ENCODE measurements at regions not wholly inside any gene's neighbourhood (a gene's known extent, or its start where the extent isn't known, plus 50 kb on each side); places are given as distances from the start of the nearest gene placed in this dataset.

GRCh38 chr5:156201788-156202403 lies 125.1 kb upstream of the SGCD start:
- TF ChIP-seq POLR2AphosphoS5 (IDR thresholded peaks at IDR 0.05; ENCODE audit: low read depth, low read length) (peak; percentile 44; the same call in 1 of the 2 replicates), TAF1 (IDR thresholded peaks at IDR 0.05; ENCODE audit: borderline replicate concordance, insufficient read depth, low read length) (no peak)

- TF ChIP-seq FOXP2 (optimal IDR thresholded peaks at IDR 0.05; ENCODE audit: borderline replicate concordance, extremely low read depth, extremely low read length, insufficient read depth) (no peak), SIN3A (IDR thresholded peaks at IDR 0.05; ENCODE audit: borderline replicate concordance, insufficient read depth, low read length) (no peak), POLR2AphosphoS5 (IDR thresholded peaks at IDR 0.05; ENCODE audit: low read depth, low read length) (no peak), TAF1 (IDR thresholded peaks at IDR 0.05; ENCODE audit: borderline replicate concordance, insufficient read depth, low read length) (no peak), REST (IDR thresholded peaks at IDR 0.05; ENCODE audit: insufficient read depth in 1 of 2, low read depth in 2 of 2, low read length in 2 of 2) (peak; percentile 88 to 96)
Observed at GRCh38 chr5:156208271-156208670, 118.7 kb upstream of the SGCD start.

GRCh38 chr5:156218367-156219158 lies 108.4 kb upstream of the SGCD start:
- TF ChIP-seq TAF1 (IDR thresholded peaks at IDR 0.05; ENCODE audit: borderline replicate concordance, insufficient read depth, low read length) (no peak), REST (IDR thresholded peaks at IDR 0.05; ENCODE audit: insufficient read depth in 1 of 2, low read depth in 2 of 2, low read length in 2 of 2) (no peak), FOXP2 (optimal IDR thresholded peaks at IDR 0.05; ENCODE audit: borderline replicate concordance, extremely low read depth, extremely low read length, insufficient read depth) (no peak), POLR2AphosphoS5 (IDR thresholded peaks at IDR 0.05; ENCODE audit: low read depth, low read length) (no peak), SIN3A (IDR thresholded peaks at IDR 0.05; ENCODE audit: borderline replicate concordance, insufficient read depth, low read length) (no peak)

GRCh38 chr5:156219483-156220005 lies 107.4 kb upstream of the SGCD start:
- no peak for TF ChIP-seq SIN3A (IDR thresholded peaks at IDR 0.05; ENCODE audit: borderline replicate concordance, insufficient read depth, low read length)
- TF ChIP-seq FOXP2 (optimal IDR thresholded peaks at IDR 0.05; ENCODE audit: borderline replicate concordance, extremely low read depth, extremely low read length, insufficient read depth) = no peak
- TF ChIP-seq POLR2AphosphoS5 (IDR thresholded peaks at IDR 0.05; ENCODE audit: low read depth, low read length) = no peak
- no peak for TF ChIP-seq REST (IDR thresholded peaks at IDR 0.05; ENCODE audit: insufficient read depth in 1 of 2, low read depth in 2 of 2, low read length in 2 of 2)
- TF ChIP-seq TAF1 (IDR thresholded peaks at IDR 0.05; ENCODE audit: borderline replicate concordance, insufficient read depth, low read length) = no peak

GRCh38 chr5:156221816-156222215 lies 105.1 kb upstream of the SGCD start:
- TF ChIP-seq FOXP2 (optimal IDR thresholded peaks at IDR 0.05; ENCODE audit: borderline replicate concordance, extremely low read depth, extremely low read length, insufficient read depth) (no peak), POLR2AphosphoS5 (IDR thresholded peaks at IDR 0.05; ENCODE audit: low read depth, low read length) (no peak), REST (IDR thresholded peaks at IDR 0.05; ENCODE audit: insufficient read depth in 1 of 2, low read depth in 2 of 2, low read length in 2 of 2) (no peak), SIN3A (IDR thresholded peaks at IDR 0.05; ENCODE audit: borderline replicate concordance, insufficient read depth, low read length) (no peak), TAF1 (IDR thresholded peaks at IDR 0.05; ENCODE audit: borderline replicate concordance, insufficient read depth, low read length) (no peak)
